ENCODE measurements at regions not wholly inside any gene's neighbourhood (a gene's known extent, or its start where the extent isn't known, plus 50 kb on each side); places are given as distances from the start of the nearest gene placed in this dataset.
"Not testable (repeated sequence)": the region's sequence is repeated elsewhere in the genome, so short reads cannot be mapped to it uniquely, and the experiment has no call there.

DNA sequence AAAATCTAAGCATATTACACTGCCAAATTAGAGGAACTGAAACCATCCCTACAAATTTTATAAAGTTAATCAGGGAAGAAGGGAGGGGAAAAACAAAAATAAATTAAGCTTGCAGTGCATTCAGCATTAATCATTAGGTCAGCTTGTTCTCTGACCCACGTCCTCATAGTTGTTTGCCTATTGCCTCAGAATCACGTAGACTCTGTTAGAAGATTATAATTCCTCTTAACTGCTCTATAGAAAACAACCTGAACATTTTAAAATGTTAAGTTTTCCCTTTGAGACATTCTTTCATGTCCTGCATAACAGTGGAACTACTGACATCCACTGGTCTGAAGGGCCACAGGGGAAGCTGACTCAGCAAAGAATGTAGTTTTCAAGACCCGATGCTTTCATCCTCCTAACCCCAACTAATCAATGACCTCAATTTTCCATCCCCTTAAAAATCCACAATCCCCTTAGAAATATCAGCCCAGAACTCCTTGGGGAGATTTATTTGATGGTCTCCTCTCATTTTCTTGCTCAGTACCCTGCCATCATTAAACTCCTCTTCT is 112.4 kb downstream of the FBXO4 start:
- Histone ChIP-seq H3K4me1 (ENCODE audit: insufficient read depth) (no peaks in the 10 kb centered on the region), H3K36me3 (ENCODE audit: insufficient read depth) (no peaks in the 10 kb centered on the region), H3K4me3 (ENCODE audit: low read depth, low read length) (no peak overlapping the region), H3K27ac (ENCODE audit: low read depth) (no peak overlapping the region)
- 60% methylated on average over 3 of the region's 3 CpGs for WGBS
- DNase-seq (ENCODE audit: extremely low spot score) = no peak

DNA sequence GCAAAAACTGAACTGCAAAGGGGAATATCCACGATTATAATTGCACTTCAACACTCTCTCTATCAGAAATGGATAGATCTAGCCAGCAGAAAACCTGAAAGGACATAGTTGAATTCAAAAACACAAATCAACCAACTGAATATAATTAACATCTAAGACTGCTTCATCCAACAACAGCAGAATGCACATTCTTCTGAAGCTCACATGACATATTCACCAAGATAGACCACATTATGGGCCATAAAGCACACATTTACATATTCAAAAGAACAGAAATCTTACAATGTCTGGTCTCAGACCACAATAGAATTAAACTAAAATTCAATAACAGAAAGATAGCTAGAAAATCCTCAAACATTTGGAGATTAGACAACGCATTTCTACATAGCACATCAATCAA is 118.3 kb downstream of the FBXO4 start:
- Histone ChIP-seq H3K4me3 (ENCODE audit: low read depth, low read length) (no peak overlapping the region), H3K36me3 (ENCODE audit: insufficient read depth) (no peaks in the 10 kb centered on the region), H3K27ac (ENCODE audit: low read depth) (no peak overlapping the region), H3K4me1 (ENCODE audit: insufficient read depth) (no peaks in the 10 kb centered on the region)
- WGBS = 90% methylated on average over 2 of the region's 2 CpGs
- no peak for DNase-seq (ENCODE audit: extremely low spot score)

DNA sequence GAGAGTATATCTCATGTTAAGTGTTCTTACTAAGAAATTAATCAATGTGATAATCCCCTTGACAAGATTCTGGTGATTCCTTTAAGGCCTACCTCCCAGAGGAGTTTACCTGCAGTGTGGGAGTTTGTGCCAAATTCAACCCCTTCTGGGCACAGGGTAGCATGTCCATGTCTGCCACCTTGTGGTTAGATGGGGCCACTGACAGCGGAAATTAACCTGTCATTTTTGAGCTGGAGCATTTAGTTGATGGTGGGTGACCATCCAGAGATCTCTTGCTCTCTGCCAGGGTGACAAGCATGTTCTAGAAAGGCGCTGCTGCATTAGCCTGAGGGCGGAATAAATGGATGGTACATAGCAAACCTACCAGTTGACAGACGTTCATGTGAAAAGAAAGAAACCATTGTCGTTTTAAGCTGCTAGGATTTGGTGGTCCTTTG is 132.2 kb downstream of the FBXO4 start:
- WGBS = 25% methylated on average over 5 of the region's 5 CpGs
- Histone ChIP-seq H3K4me1 (ENCODE audit: insufficient read depth) (no peaks in the 10 kb centered on the region), H3K4me3 (ENCODE audit: low read depth, low read length) (no peak overlapping the region), H3K27ac (ENCODE audit: low read depth) (no peak overlapping the region), H3K36me3 (ENCODE audit: insufficient read depth) (no peaks in the 10 kb centered on the region)
- DNase-seq (ENCODE audit: extremely low spot score) = no peak

DNA sequence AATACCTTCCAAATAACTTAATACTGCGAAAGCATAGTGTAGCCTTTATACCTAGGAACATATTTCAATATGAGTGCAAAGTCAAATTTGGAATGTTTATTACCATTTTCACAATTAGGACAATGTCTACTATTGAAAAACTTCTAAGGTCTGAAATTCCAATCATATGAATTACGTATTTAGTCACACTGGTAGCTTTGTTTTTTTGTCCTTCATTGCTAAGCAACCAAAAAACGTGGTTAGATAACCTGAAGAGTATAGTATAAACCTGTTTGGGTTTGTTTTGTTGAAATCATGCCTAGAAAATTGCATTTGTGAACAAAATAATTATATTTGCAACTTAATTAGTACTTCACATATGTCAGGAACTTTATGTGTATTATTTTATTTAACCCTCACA is 134.2 kb downstream of the FBXO4 start:
- no peaks in the 10 kb centered on the region for H3K4me1 ChIP-seq (ENCODE audit: insufficient read depth)
- no peaks in the 10 kb centered on the region for H3K36me3 ChIP-seq (ENCODE audit: insufficient read depth)
- WGBS = 51% methylated on average over 3 of the region's 3 CpGs
- no peak for DNase-seq (ENCODE audit: extremely low spot score)
- H3K27ac ChIP-seq (ENCODE audit: low read depth) = no peak overlapping the region
- no peak overlapping the region for H3K4me3 ChIP-seq (ENCODE audit: low read depth, low read length)

DNA sequence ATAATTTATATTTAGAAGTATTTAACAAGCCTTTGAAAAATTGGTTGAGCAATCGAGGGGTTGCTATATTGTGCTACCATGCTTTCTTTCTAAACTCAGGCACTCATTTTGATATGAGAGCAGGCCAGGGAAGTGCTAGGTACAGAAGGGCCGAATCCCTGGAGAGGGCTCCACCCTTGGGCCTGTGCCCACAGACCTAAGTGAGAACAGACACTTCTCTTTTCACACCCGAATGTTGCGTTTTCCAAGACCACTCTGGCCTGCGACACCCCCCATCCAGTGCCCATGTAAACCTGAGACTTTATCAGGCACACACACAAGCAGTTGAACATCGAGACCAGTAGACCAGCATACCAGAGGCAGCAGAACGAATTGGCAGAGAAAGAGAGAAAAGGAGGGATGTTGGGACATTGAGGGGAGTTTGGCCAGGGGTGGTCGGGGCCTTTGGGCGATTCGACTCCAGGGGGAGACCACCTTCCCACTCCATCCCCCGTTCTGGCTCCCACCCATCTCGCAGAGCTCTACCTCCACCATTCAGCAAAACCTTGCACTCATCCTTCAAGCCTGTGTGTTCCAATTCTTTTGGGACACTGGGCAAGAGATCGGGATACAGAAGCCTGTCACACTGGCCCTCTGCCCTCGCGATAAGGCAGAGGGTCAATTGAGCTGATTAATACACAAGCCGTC is 134.8 kb downstream of the FBXO4 start:
- H3K27ac ChIP-seq (ENCODE audit: low read depth) = no peak overlapping the region
- no peak for DNase-seq (ENCODE audit: extremely low spot score)
- H3K36me3 ChIP-seq (ENCODE audit: insufficient read depth) = no peaks in the 10 kb centered on the region
- H3K4me1 ChIP-seq (ENCODE audit: insufficient read depth) = no peaks in the 10 kb centered on the region
- no peak overlapping the region for H3K4me3 ChIP-seq (ENCODE audit: low read depth, low read length)
- 89% methylated on average over 16 of the region's 16 CpGs for WGBS

DNA sequence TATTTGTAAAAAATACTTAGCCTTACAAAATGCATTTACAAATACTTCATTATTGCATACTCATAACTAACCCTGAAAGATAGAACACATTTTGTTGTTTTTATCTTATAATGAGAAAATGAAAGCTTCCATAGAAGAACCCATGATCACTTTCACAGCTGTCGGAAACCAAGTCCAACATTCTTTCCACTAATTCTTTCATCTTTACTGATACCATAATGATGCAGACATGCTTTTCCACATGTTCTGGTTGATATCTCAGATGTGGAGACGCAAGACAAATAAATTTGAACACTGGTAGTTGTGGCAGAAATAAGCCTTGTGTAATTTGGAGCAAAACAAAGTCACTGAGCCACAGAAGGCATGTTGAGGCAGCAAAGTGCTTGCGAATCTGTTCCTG is 136.0 kb downstream of the FBXO4 start:
- WGBS = 71% methylated on average over 3 of the region's 3 CpGs

DNA sequence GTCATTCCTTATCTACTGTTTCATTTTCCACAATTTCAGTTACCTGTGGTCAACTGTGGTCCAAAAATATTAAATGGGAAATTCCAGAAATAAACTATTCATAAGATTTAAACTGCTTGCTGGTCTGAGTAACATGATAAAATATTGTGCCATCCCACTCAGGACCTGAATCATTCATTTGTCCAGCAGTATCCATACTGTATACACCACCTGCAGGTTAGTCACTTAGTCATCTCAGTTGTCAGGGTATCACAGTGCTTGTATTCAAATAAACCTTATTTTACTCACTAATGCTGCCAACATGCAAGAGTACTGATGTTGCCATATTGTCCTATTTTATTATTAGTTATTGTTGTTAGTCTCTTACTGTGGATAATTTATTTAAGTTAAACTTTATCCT is 139.7 kb downstream of the FBXO4 start:
- Histone ChIP-seq H3K4me3 (ENCODE audit: low read depth, low read length) (no peak overlapping the region), H3K27ac (ENCODE audit: low read depth) (no peak overlapping the region), H3K4me1 (ENCODE audit: insufficient read depth) (no peaks in the 10 kb centered on the region), H3K36me3 (ENCODE audit: insufficient read depth) (no peaks in the 10 kb centered on the region)
- no peak for DNase-seq (ENCODE audit: extremely low spot score)

More for the DNA sequence above, 136.0 kb downstream of the FBXO4 start:
- H3K4me1 ChIP-seq (ENCODE audit: insufficient read depth) = no peaks in the 10 kb centered on the region
- no peak overlapping the region for H3K4me3 ChIP-seq (ENCODE audit: low read depth, low read length)
- H3K27ac ChIP-seq (ENCODE audit: low read depth) = no peak overlapping the region
- no peak for DNase-seq (ENCODE audit: extremely low spot score)
- H3K36me3 ChIP-seq (ENCODE audit: insufficient read depth) = no peaks in the 10 kb centered on the region

DNA sequence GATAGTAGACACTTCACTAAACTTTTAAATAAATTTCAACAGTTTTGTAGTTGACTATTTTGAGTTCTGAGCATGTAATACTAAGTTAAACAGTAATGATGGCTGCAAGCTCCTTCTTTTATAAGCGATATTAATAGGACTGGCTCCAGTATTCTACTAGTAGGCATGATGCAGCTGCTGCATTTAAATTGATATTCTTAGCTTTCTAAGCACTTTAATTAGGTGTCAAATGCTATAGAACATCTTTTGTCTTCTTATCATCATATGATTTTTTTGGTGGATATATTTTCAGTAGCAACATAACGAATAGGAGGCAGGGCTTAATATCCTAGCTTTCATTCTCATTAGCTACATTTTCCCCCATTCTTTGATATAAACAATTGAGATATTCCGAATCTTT is 141.1 kb downstream of the FBXO4 start:
- no peak overlapping the region for H3K27ac ChIP-seq (ENCODE audit: low read depth)
- no peaks in the 10 kb centered on the region for H3K36me3 ChIP-seq (ENCODE audit: insufficient read depth)
- no peak for DNase-seq (ENCODE audit: extremely low spot score)
- WGBS = 59% methylated on average over 3 of the region's 3 CpGs
- H3K4me1 ChIP-seq (ENCODE audit: insufficient read depth) = no peaks in the 10 kb centered on the region
- H3K4me3 ChIP-seq (ENCODE audit: low read depth, low read length) = no peak overlapping the region

DNA sequence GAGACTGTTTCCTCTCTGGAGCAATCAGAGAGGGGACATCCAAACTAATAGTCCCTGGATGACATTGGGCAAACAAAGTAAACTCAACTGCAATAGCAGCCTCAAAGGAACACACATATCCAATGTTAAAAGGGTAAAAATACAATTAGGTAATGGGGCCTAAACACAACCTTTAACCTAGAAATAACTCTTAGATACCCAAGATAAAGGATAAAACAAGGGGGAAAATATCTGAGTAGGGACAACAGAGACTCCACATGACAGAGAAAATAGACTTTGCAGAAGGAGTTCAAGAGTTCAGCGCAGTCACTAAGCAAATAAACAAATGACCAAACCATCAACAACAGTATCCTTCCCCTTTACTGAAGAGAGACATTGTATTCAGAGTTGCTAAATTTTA is 149.3 kb downstream of the FBXO4 start:
- no peaks in the 10 kb centered on the region for H3K36me3 ChIP-seq (ENCODE audit: insufficient read depth)
- no peaks in the 10 kb centered on the region for H3K4me1 ChIP-seq (ENCODE audit: insufficient read depth)
- WGBS = 81% methylated on average over 1 of the region's 1 CpG
- H3K27ac ChIP-seq (ENCODE audit: low read depth) = no peak overlapping the region
- no peak for DNase-seq (ENCODE audit: extremely low spot score)
- no peak overlapping the region for H3K4me3 ChIP-seq (ENCODE audit: low read depth, low read length)

DNA sequence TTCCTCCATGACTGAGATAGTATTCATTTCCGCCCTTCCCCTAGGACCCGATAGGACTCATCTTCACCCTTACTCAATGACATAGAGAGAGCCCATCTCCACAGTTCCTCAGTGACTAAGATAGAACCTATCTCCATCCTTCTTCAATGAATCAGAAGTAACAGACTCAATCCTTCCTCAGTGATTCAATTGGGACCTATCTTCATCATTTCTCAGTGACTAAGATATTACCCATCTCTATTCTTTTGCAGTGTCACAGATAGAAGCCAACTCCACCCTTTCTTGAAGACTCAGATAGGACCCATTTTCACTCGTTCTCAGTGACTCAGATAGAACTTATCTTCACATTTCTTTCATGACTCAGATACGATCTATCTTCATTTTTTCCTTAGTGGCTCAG is 164.6 kb downstream of the FBXO4 start:
- Histone ChIP-seq H3K4me3 (ENCODE audit: low read depth, low read length) (no peak overlapping the region), H3K4me1 (ENCODE audit: insufficient read depth) (no peaks in the 10 kb centered on the region), H3K27ac (ENCODE audit: low read depth) (no peak overlapping the region), H3K36me3 (ENCODE audit: insufficient read depth) (no peaks in the 10 kb centered on the region)
- DNase-seq (ENCODE audit: extremely low spot score) = no peak
- 78% methylated on average over 4 of the region's 4 CpGs for WGBS

DNA sequence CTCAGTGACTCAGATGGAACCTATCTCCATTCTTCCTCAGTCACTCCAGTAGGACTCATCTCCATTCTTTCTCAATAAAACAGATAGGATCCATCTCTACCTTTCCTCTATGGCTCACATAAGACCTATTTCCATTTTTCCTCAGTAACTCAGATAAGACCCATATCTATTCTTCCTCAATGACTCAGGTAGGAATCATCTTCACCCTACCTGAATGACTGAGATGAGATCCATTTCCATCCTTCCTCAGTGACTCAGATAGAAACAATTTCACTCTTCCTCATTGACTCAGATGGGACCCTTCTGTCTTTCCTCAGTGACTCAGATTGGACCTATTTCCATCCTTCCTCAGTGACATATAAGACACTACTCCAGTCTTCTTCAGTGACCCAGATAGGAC is 165.1 kb downstream of the FBXO4 start:
- Histone ChIP-seq H3K4me1 (ENCODE audit: insufficient read depth) (no peaks in the 10 kb centered on the region), H3K27ac (ENCODE audit: low read depth) (no peak overlapping the region), H3K4me3 (ENCODE audit: low read depth, low read length) (no peak overlapping the region), H3K36me3 (ENCODE audit: insufficient read depth) (no peaks in the 10 kb centered on the region)
- DNase-seq (ENCODE audit: extremely low spot score) = no peak

DNA sequence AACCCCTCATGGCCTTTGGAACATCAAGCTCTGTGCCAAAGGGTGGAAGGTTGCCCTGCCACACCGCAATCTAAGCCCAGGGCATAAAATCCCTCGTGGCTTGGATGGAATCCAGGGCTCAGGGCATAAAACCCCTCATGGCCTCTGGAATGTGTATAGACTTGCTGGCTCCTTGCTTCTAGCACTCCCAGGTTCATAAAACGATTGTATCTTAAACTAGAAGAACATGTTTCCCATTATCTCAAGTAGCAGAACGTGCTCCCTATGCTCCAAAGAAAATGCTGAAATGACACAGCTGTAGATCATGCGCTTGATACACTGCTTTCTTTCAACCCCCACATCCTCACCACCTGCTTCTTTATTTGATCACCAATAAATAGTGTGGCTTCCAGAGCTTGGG is 174.8 kb downstream of the FBXO4 start:
- WGBS = 62% methylated on average over 5 of the region's 5 CpGs
- H3K27ac ChIP-seq (ENCODE audit: low read depth); DNase-seq (ENCODE audit: extremely low spot score); H3K4me1 ChIP-seq (ENCODE audit: insufficient read depth); H3K4me3 ChIP-seq (ENCODE audit: low read depth, low read length); H3K36me3 ChIP-seq (ENCODE audit: insufficient read depth): not testable (repeated sequence)

DNA sequence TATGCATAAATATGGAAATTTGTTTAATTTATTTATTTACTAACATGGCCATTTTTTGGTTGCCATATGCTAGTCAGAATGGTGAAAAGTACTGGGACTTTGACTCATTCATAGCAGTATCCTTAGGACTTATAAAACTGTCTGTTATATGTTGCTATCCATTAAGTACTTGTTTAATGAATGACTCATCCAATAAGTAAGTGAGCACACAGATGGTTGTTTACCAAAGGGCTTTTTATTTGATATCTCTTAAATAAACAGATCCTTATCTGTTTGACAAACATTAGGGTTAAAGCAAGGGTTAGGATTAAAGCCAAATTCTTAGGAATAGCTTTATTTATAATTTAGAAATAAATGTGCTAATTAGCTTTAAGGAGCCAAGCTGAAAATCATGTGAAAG is 183.4 kb downstream of the FBXO4 start:
- no peaks in the 10 kb centered on the region for H3K36me3 ChIP-seq (ENCODE audit: insufficient read depth)
- no peak overlapping the region for H3K4me3 ChIP-seq (ENCODE audit: low read depth, low read length)
- no peak overlapping the region for H3K27ac ChIP-seq (ENCODE audit: low read depth)
- DNase-seq (ENCODE audit: extremely low spot score) = no peak
- H3K4me1 ChIP-seq (ENCODE audit: insufficient read depth) = no peaks in the 10 kb centered on the region

DNA sequence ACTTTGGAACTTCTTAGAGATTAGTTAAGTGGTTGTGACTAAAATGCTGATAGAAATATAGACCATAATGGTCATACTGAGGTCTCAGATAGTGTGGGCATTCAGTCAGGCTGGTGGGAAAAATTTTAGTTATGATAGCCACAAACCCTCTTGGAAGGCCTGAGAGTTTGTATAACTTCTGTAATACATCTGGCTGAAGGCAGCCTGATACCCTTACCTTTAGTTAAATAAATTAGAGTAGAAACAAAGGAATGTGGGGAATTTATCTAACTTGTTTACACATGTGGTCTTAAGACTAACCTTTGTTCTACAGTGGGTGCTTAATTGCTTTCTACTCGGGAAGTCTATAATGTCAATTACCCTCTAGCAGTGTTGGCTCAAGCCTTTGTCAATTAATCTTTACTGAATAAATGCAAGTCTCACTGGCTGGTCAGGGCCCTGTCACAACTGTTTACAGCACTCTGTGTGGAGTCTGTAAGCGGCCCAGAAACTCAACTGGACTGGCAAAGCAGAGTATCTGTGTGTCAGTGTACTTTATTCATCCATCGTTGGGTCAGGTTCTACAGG is 184.0 kb downstream of the FBXO4 start:
- H3K4me1 ChIP-seq (ENCODE audit: insufficient read depth) = no peaks in the 10 kb centered on the region
- DNase-seq (ENCODE audit: extremely low spot score) = no peak
- H3K27ac ChIP-seq (ENCODE audit: low read depth) = no peak overlapping the region
- H3K36me3 ChIP-seq (ENCODE audit: insufficient read depth) = no peaks in the 10 kb centered on the region
- WGBS = 71% methylated on average over 3 of the region's 3 CpGs
- no peak overlapping the region for H3K4me3 ChIP-seq (ENCODE audit: low read depth, low read length)
